MM.1S (cell line): ENCODE measurements at regions not wholly inside any gene's neighbourhood (a gene's known extent, or its start where the extent isn't known, plus 50 kb on each side); places are given as distances from the start of the nearest gene placed in this dataset.

ENCODE experiments used
- CTCF ChIP-seq: fragments of 300-600 bp; sonication (generic); IDR thresholded peaks from 2 replicates; pipeline ENCODE4 v1.5.1; 2016; ENCODE audit warnings: antibody characterized with exemption, low read length, mixed read lengths
- EZH2 ChIP-seq: fragments of 300-600 bp; sonication (generic); optimal IDR thresholded peaks from 2 replicates; pipeline ENCODE3; 2017; ENCODE audit warnings: low read depth, mild to moderate bottlenecking, antibody characterized with exemption, low read length, mixed read lengths
- EZH2phosphoT487 ChIP-seq: fragments of 300-600 bp; sonication (generic); IDR thresholded peaks from 2 replicates; pipeline ENCODE4 v1.6.1; 2018; ENCODE audit warnings: antibody characterized with exemption, low read length

GRCh38 chr2:4909346-4910009 lies 782.7 kb upstream of the SOX11 start:
- TF ChIP-seq CTCF = no peak
- TF ChIP-seq EZH2phosphoT487 = no peak
- no peak for TF ChIP-seq EZH2
